Fibroblast of mammary gland (primary cell): ENCODE measurements at regions not wholly inside any gene's neighbourhood (a gene's known extent, or its start where the extent isn't known, plus 50 kb on each side); places are given as distances from the start of the nearest gene placed in this dataset.

Experiments used
- DNase-seq: peaks from one replicate; pipeline ENCODE4 v3.0.0-alpha.2; 2010; ENCODE audit warnings: low read depth
- H3K4me3 ChIP-seq: 2 replicates; pipeline ENCODE4 v1.5.1; 2011; ENCODE audit warnings: low read depth, mild to moderate bottlenecking, low read length, moderate library complexity; ENCODE audit not compliant: control insufficient read depth
- CTCF ChIP-seq: conservative IDR thresholded peaks from 2 replicates; pipeline ENCODE4 v1.5.1; 2011; ENCODE audit warnings: low read depth, low read length, inconsistent platforms; ENCODE audit not compliant: control insufficient read depth, insufficient read depth

- no peak overlapping the region for H3K4me3 ChIP-seq
- TF ChIP-seq CTCF: no peak
- no peak for DNase-seq
These were observed 1248.7 kb downstream of the PCDH7 start for GRCh38 chr4:31968842-31969241.

- DNase-seq: no peak
- no peak for TF ChIP-seq CTCF
- no peak overlapping the region for H3K4me3 ChIP-seq
These were observed 1254.4 kb downstream of the PCDH7 start for GRCh38 chr4:31974490-31975002.

GRCh38 chr4:31979988-31980387 is 1259.8 kb downstream of the PCDH7 start:
- no peak for TF ChIP-seq CTCF
- H3K4me3 ChIP-seq: no peak overlapping the region
- no peak for DNase-seq

- no peak for DNase-seq
- no peak for TF ChIP-seq CTCF
- H3K4me3 ChIP-seq: no peak overlapping the region
These were observed 1263.1 kb downstream of the PCDH7 start for GRCh38 chr4:31983246-31983645.

- DNase-seq: no peak
- no peak for TF ChIP-seq CTCF
- H3K4me3 ChIP-seq: no peak overlapping the region
These were observed 1263.5 kb downstream of the PCDH7 start for GRCh38 chr4:31983677-31984076.

- DNase-seq: no peak
- no peak for TF ChIP-seq CTCF
- H3K4me3 ChIP-seq: no peak overlapping the region
These were observed 1264.7 kb downstream of the PCDH7 start for GRCh38 chr4:31984872-31985271.

GRCh38 chr4:31995943-31996901 is 1276.1 kb downstream of the PCDH7 start:
- TF ChIP-seq CTCF: no peak
- no peak overlapping the region for H3K4me3 ChIP-seq
- DNase-seq: no peak
